Upper lobe of left lung (tissue), 6 donors: ENCODE measurements at regions not wholly inside any gene's neighbourhood (a gene's known extent, or its start where the extent isn't known, plus 50 kb on each side); places are given as distances from the start of the nearest gene placed in this dataset.
A peak's percentile ranks its signal among the peaks of the same experiment; 100 is the strongest.

Experiments
- ATAC-seq, 2 donors: fragments of 200-7000 bp; cut with Tn5 transposase; one replicate each; pipeline ENCODE4 v1.9.1; 2022; ENCODE audit warnings: mild to moderate bottlenecking in 2 of 2, moderate library complexity in 2 of 2; ENCODE audit not compliant: low FRiP score in 2 of 2
- DNase-seq, 2 donors: peaks; one replicate each; pipeline ENCODE4 v3.0.0-alpha.2; 2019 to 2020
- H3K27ac ChIP-seq, 4 donors: fragments of 200-600 bp; sonication (generic); one replicate each; pipeline ENCODE4 v1.5.1; 2016 to 2019
- H3K27me3 ChIP-seq, 4 donors: fragments of 200-600 bp; sonication (generic); one replicate each; pipeline ENCODE4 v1.5.1; 2017 to 2019
- H3K36me3 ChIP-seq, 4 donors: fragments of 200-600 bp; sonication (generic); one replicate each; pipeline ENCODE4 v1.5.1; 2016 to 2019
- H3K4me1 ChIP-seq, 4 donors: fragments of 200-600 bp; sonication (generic); one replicate each; pipeline ENCODE4 v1.5.1; 2018 to 2019
- H3K4me3 ChIP-seq, 4 donors: fragments of 200-600 bp; sonication (generic); one replicate each; pipeline ENCODE4 v1.5.1; 2017 to 2019; ENCODE audit warnings: mild to moderate bottlenecking in 2 of 4, moderate library complexity in 1 of 4
- H3K9me3 ChIP-seq, 4 donors: fragments of 200-600 bp; sonication (generic); one replicate each; pipeline ENCODE4 v1.5.1; 2018 to 2019
- EP300 ChIP-seq, 4 donors: sonication (generic); formaldehyde crosslinking; IDR thresholded peaks; one replicate each; pipeline ENCODE4 v1.5.1; 2017; ENCODE audit warnings: antibody characterized with exemption in 4 of 4, control low read depth in 2 of 4
- POLR2A ChIP-seq, 4 donors: fragments of 450-650 bp; IDR thresholded peaks; one replicate each; pipeline ENCODE4 v1.5.1; 2016 to 2017; ENCODE audit warnings: antibody characterized with exemption in 4 of 4, mild to moderate bottlenecking in 2 of 4
- POLR2AphosphoS5 ChIP-seq, 2 donors: sonication (generic); formaldehyde crosslinking; IDR thresholded peaks; one replicate each; pipeline ENCODE4 v1.5.1; 2017; ENCODE audit warnings: antibody characterized with exemption in 2 of 2
- WGBS, 2 donors: methylation state at CpG; one replicate each; pipeline ENCODE4 v1.1.5; 2017 to 2018; 5-methylcytosine and 5-hydroxymethylcytosine counted together
- TF ChIP-seq, protein P1 (sequence below), 6 experiments: fragments of 450-650 bp in 4 of 6; fragments of 200-600 bp in 2 of 6; sonication (generic) in 2 of 6; IDR thresholded peaks; one replicate each; pipeline ENCODE4 v1.5.1; 2016 to 2019; ENCODE audit warnings: antibody characterized with exemption in 6 of 6
- donor health status: DM: no; HTN: no; CAD: no; lungs with moderate emphysema.
- donor health status: DM: no; HTN: yes; CAD: no; lungs with severe emphysema.

- Histone ChIP-seq H3K9me3 (no peaks in the 10 kb centered on the region), H3K27me3 (no peaks in the 10 kb centered on the region), H3K4me3 (no peak overlapping the region), H3K4me1 (no peaks in the 10 kb centered on the region), H3K27ac (no peak overlapping the region), H3K36me3 (no peaks in the 10 kb centered on the region)
- DNase-seq (no peak), ATAC-seq (no peak)
- WGBS, 2 donors: 56 to 73% methylated on average over 7 to 8 of the region's 8 CpGs
- TF ChIP-seq, protein P1, sequence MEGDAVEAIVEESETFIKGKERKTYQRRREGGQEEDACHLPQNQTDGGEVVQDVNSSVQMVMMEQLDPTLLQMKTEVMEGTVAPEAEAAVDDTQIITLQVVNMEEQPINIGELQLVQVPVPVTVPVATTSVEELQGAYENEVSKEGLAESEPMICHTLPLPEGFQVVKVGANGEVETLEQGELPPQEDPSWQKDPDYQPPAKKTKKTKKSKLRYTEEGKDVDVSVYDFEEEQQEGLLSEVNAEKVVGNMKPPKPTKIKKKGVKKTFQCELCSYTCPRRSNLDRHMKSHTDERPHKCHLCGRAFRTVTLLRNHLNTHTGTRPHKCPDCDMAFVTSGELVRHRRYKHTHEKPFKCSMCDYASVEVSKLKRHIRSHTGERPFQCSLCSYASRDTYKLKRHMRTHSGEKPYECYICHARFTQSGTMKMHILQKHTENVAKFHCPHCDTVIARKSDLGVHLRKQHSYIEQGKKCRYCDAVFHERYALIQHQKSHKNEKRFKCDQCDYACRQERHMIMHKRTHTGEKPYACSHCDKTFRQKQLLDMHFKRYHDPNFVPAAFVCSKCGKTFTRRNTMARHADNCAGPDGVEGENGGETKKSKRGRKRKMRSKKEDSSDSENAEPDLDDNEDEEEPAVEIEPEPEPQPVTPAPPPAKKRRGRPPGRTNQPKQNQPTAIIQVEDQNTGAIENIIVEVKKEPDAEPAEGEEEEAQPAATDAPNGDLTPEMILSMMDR (IDR thresholded peaks at IDR 0.05): no peak
- TF ChIP-seq POLR2A (IDR thresholded peaks at IDR 0.05) (no peak), POLR2AphosphoS5 (IDR thresholded peaks at IDR 0.05) (no peak), EP300 (IDR thresholded peaks at IDR 0.05) (no peak)
Observed at GRCh38 chr19:28014615-28015405, 1198.1 kb downstream of the UQCRFS1 start.

DNA sequence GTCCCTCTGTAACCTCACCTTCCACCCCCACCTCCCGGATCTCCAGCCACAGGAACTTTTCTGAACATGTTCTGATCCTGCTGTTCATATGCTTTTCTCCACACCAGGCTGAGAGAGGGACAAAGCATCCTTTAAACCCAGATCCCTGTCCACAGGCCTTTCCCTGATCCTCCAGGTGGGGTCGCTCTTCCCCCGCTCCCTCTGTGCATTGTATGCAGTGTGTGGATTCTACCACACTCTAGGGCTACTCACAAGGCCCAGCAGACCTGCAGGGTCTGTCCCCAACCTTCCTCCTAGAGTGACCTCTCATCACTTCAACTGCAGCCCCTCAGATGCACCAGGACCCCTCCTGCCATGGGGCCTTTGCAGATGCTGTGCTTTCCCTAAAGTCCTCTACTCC lies 1200.6 kb downstream of the UQCRFS1 start:
- Histone ChIP-seq H3K9me3 (no peaks in the 10 kb centered on the region), H3K4me1 (no peaks in the 10 kb centered on the region), H3K36me3 (no peaks in the 10 kb centered on the region), H3K27me3 (no peaks in the 10 kb centered on the region), H3K27ac (no peak overlapping the region), H3K4me3 (no peak overlapping the region)
- DNase-seq (no peak), ATAC-seq (no peak)
- 58 to 75% methylated on average over 3 of the region's 3 CpGs for WGBS, 2 donors
- TF ChIP-seq EP300 (IDR thresholded peaks at IDR 0.05) (no peak), POLR2A (IDR thresholded peaks at IDR 0.05) (no peak), POLR2AphosphoS5 (IDR thresholded peaks at IDR 0.05) (no peak)
- TF ChIP-seq, protein P1 (IDR thresholded peaks at IDR 0.05): no peak

- H3K27ac ChIP-seq: no peak overlapping the region
- WGBS, 2 donors: 54 to 60% methylated on average over 6 of the region's 6 CpGs
- H3K36me3 ChIP-seq: no peaks in the 10 kb centered on the region
- H3K4me3 ChIP-seq: no peak overlapping the region
- no peaks in the 10 kb centered on the region for H3K27me3 ChIP-seq
- H3K4me1 ChIP-seq: no peaks in the 10 kb centered on the region
- H3K9me3 ChIP-seq: no peaks in the 10 kb centered on the region
- ATAC-seq (no peak), DNase-seq (no peak)
- TF ChIP-seq, protein P1 (IDR thresholded peaks at IDR 0.05): no peak
- TF ChIP-seq POLR2AphosphoS5 (IDR thresholded peaks at IDR 0.05): no peak
- TF ChIP-seq POLR2A (IDR thresholded peaks at IDR 0.05): no peak
- TF ChIP-seq EP300 (IDR thresholded peaks at IDR 0.05): no peak
Observed at GRCh38 chr19:28010656-28011055, 1202.3 kb downstream of the UQCRFS1 start.

- TF ChIP-seq, protein P1 (IDR thresholded peaks at IDR 0.05): no peak
- TF ChIP-seq POLR2AphosphoS5 (IDR thresholded peaks at IDR 0.05) (no peak), EP300 (IDR thresholded peaks at IDR 0.05) (no peak), POLR2A (IDR thresholded peaks at IDR 0.05) (no peak)
- no peaks in the 10 kb centered on the region for H3K4me1 ChIP-seq
- no peaks in the 10 kb centered on the region for H3K27me3 ChIP-seq
- ATAC-seq: peak; percentile 31 to 54
- DNase-seq: no peak
- no peak overlapping the region for H3K4me3 ChIP-seq
- no peaks in the 10 kb centered on the region for H3K36me3 ChIP-seq
- WGBS, 2 donors: 58 to 59% methylated on average over 4 of the region's 4 CpGs
- H3K27ac ChIP-seq: no peak overlapping the region
- no peaks in the 10 kb centered on the region for H3K9me3 ChIP-seq
Observed at GRCh38 chr19:28009696-28010095, 1203.3 kb downstream of the UQCRFS1 start.

DNA sequence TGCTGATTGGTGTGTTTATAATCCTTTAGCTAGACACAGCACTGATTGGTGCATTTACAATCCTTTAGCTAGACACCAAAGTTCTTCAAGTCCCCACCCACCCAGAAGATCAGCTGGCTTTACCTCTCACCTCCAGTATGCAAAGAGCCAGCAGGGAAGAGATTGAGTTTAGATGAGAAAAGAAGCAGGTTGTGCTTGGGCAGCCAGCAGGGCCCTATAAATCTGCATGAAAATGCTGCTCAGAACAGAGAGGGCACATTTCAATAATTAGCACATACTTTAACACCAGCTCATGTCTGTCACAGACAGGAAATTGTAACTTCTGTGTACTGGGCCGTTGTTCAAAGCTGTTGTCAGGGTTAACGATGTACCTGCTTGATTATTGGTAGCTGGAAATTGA lies 1204.3 kb downstream of the UQCRFS1 start:
- H3K4me3 ChIP-seq: no peak overlapping the region
- no peaks in the 10 kb centered on the region for H3K27me3 ChIP-seq
- no peaks in the 10 kb centered on the region for H3K9me3 ChIP-seq
- no peak for ATAC-seq
- WGBS, 2 donors: 44 to 71% methylated on average over 2 of the region's 2 CpGs
- H3K27ac ChIP-seq: no peak overlapping the region
- H3K36me3 ChIP-seq: no peaks in the 10 kb centered on the region
- H3K4me1 ChIP-seq: no peaks in the 10 kb centered on the region
- TF ChIP-seq, protein P1 (IDR thresholded peaks at IDR 0.05): no peak
- no peak for TF ChIP-seq POLR2AphosphoS5 (IDR thresholded peaks at IDR 0.05)
- no peak for TF ChIP-seq POLR2A (IDR thresholded peaks at IDR 0.05)
- no peak for TF ChIP-seq EP300 (IDR thresholded peaks at IDR 0.05)
- no peak for DNase-seq
